Spleen (tissue), 11 donors: ENCODE measurements at regions not wholly inside any gene's neighbourhood (a gene's known extent, or its start where the extent isn't known, plus 50 kb on each side); places are given as distances from the start of the nearest gene placed in this dataset.

ENCODE experiments used
- DNase-seq: peaks from one replicate; pipeline ENCODE4 v3.0.0-alpha.2; 2020
- H3K27ac ChIP-seq, 8 donors: fragments of 200-600 bp; sonication (generic) in 7 of 8; 1 replicate in 4 of 8; 2 replicates in 4 of 8; pipeline versions ENCODE4 v1.5.0 to v1.8.0; 2016 to 2021; ENCODE audit warnings: inconsistent platforms in 4 of 8, mild to moderate bottlenecking in 4 of 8, moderate library complexity in 1 of 8
- H3K27me3 ChIP-seq, 7 donors: fragments of 200-600 bp; sonication (generic) in 6 of 7; replicated peaks in 1 of 7; 1 replicate in 4 of 7; 2 replicates in 3 of 7; pipeline versions ENCODE4 v1.5.0 to v1.8.0; 2016 to 2021; ENCODE audit warnings: inconsistent platforms in 3 of 7, mild to moderate bottlenecking in 1 of 7
- H3K36me3 ChIP-seq, 6 donors: fragments of 200-600 bp; sonication (generic) in 5 of 6; 1 replicate in 4 of 6; 2 replicates in 2 of 6; pipeline versions ENCODE4 v1.5.0 to v1.8.0; 2016 to 2021; ENCODE audit warnings: inconsistent platforms in 2 of 6
- H3K4me1 ChIP-seq, 6 donors: fragments of 200-600 bp; sonication (generic) in 5 of 6; 1 replicate in 3 of 6; 2 replicates in 3 of 6; pipeline versions ENCODE4 v1.5.0 to v1.8.0; 2016 to 2021; ENCODE audit warnings: inconsistent platforms in 3 of 6
- H3K4me3 ChIP-seq, 8 donors: fragments of 200-600 bp; sonication (generic) in 7 of 8; 1 replicate in 4 of 8; 2 replicates in 4 of 8; pipeline versions ENCODE4 v1.5.0 to v1.8.0; 2016 to 2021; ENCODE audit warnings: inconsistent platforms in 4 of 8, mild to moderate bottlenecking in 4 of 8, moderate library complexity in 2 of 8
- H3K9me3 ChIP-seq, 8 donors: fragments of 200-600 bp; sonication (generic) in 7 of 8; 1 replicate in 4 of 8; 2 replicates in 4 of 8; pipeline versions ENCODE4 v1.5.0 to v1.8.0; 2016 to 2021; ENCODE audit warnings: inconsistent platforms in 4 of 8
- CTCF ChIP-seq, 11 experiments: fragments of 200-600 bp in 7 of 11; fragments of 450-650 bp in 4 of 11; sonication (generic) in 4 of 11; IDR thresholded peaks in 8 of 11; conservative IDR thresholded peaks in 3 of 11; 1 replicate in 7 of 11; 2 replicates in 4 of 11; pipeline versions ENCODE4 v1.4.0 to v1.8.0; 2016 to 2021; ENCODE audit warnings: antibody characterized with exemption in 11 of 11, inconsistent platforms in 4 of 11, mild to moderate bottlenecking in 1 of 11
- POLR2A ChIP-seq, 3 donors: fragments of 450-650 bp; IDR thresholded peaks; one replicate each; pipeline ENCODE4 v1.5.1; 2017; ENCODE audit warnings: antibody characterized with exemption in 3 of 3, mild to moderate bottlenecking in 1 of 3
- POLR2AphosphoS5 ChIP-seq, 3 donors: sonication (generic); formaldehyde crosslinking; IDR thresholded peaks; one replicate each; pipeline ENCODE4 v1.5.1; 2017; ENCODE audit warnings: antibody characterized with exemption in 3 of 3
- WGBS, 5 donors: extraction: QIAGEN DNeasy Blood & Tissue Kit in 3 of 5; methylation state at CpG; one replicate each; pipeline versions ENCODE4 v1.1.5 to v1.1.7; 2013 to 2018; 5-methylcytosine and 5-hydroxymethylcytosine counted together
- intact Hi-C: fragments of 100-400 bp; cut with DNase I; formaldehyde crosslinking; loops from one replicate; pipeline ENCODE4 v1.15.0; 2023; ENCODE audit warnings: low total_unique reads
- donor health status: healthy with polysubstance abuse.
- donor health status: DM: no; HTN: no; CAD: no; lungs with moderate emphysema.
- donor health status: DM: no; HTN: no; CAD: no.
- donor health status: Bipolar disorder and iron deficiency.
- donor health status: healthy.
- donor health status: DM: no; HTN: no; CAD: no.
- donor health status: DM: yes; HTN: yes; CAD: no.

GRCh38 chr10:78449554-78449953 lies 415.9 kb downstream of the RPS24 start:
- TF ChIP-seq POLR2AphosphoS5 (IDR thresholded peaks at IDR 0.05) (no peak), CTCF (IDR thresholded peaks at IDR 0.05 in 8 of 11, conservative IDR thresholded peaks at IDR 0.05 in 3 of 11) (no peak), POLR2A (IDR thresholded peaks at IDR 0.05) (no peak)
- 83 to 90% (median 88%) methylated on average over 4 of the region's 4 CpGs for WGBS, 5 donors
- H3K27ac ChIP-seq = no peak overlapping the region
- H3K36me3 ChIP-seq = no peaks in the 10 kb centered on the region
- no peaks in the 10 kb centered on the region for H3K9me3 ChIP-seq
- H3K27me3 ChIP-seq = peaks cover 0 to 17% (median 0%) of the 10 kb centered on the region in 7 donors
- intact Hi-C loops = no loop called here
- DNase-seq = no peak
- H3K4me1 ChIP-seq = no peaks in the 10 kb centered on the region
- no peak overlapping the region for H3K4me3 ChIP-seq

- H3K36me3 ChIP-seq = no peaks in the 10 kb centered on the region
- DNase-seq = no peak
- 80 to 91% (median 90%) methylated on average over 3 of the region's 3 CpGs for WGBS, 5 donors
- no peaks in the 10 kb centered on the region for H3K9me3 ChIP-seq
- H3K27me3 ChIP-seq = peaks cover 0 to 17% (median 0%) of the 10 kb centered on the region in 7 donors
- TF ChIP-seq POLR2AphosphoS5 (IDR thresholded peaks at IDR 0.05) (no peak), POLR2A (IDR thresholded peaks at IDR 0.05) (no peak), CTCF (IDR thresholded peaks at IDR 0.05 in 8 of 11, conservative IDR thresholded peaks at IDR 0.05 in 3 of 11) (no peak)
- no peak overlapping the region for H3K27ac ChIP-seq
- H3K4me1 ChIP-seq = no peaks in the 10 kb centered on the region
- no peak overlapping the region for H3K4me3 ChIP-seq
- intact Hi-C loops = no loop called here
Observed at GRCh38 chr10:78450239-78450638, 416.6 kb downstream of the RPS24 start.

- Histone ChIP-seq H3K4me3 (no peak overlapping the region), H3K27me3 (peaks cover 0 to 14% (median 0%) of the 10 kb centered on the region in 7 donors), H3K4me1 (no peaks in the 10 kb centered on the region), H3K36me3 (no peaks in the 10 kb centered on the region), H3K27ac (no peak overlapping the region), H3K9me3 (no peaks in the 10 kb centered on the region)
- TF ChIP-seq POLR2AphosphoS5 (IDR thresholded peaks at IDR 0.05) (no peak), CTCF (IDR thresholded peaks at IDR 0.05 in 8 of 11, conservative IDR thresholded peaks at IDR 0.05 in 3 of 11) (no peak), POLR2A (IDR thresholded peaks at IDR 0.05) (no peak)
- DNase-seq = no peak
- 58 to 90% (median 83%) methylated on average over 6 of the region's 6 CpGs for WGBS, 5 donors
- intact Hi-C loops = no loop called here
Observed at GRCh38 chr10:78450807-78451485, 417.3 kb downstream of the RPS24 start.

GRCh38 chr10:78451592-78451991 lies 417.9 kb downstream of the RPS24 start:
- Histone ChIP-seq H3K27me3 (peaks cover 0 to 7% (median 0%) of the 10 kb centered on the region in 7 donors), H3K9me3 (no peaks in the 10 kb centered on the region), H3K36me3 (no peaks in the 10 kb centered on the region), H3K4me3 (no peak overlapping the region), H3K4me1 (no peaks in the 10 kb centered on the region), H3K27ac (no peak overlapping the region)
- TF ChIP-seq CTCF (IDR thresholded peaks at IDR 0.05 in 8 of 11, conservative IDR thresholded peaks at IDR 0.05 in 3 of 11) (no peak), POLR2A (IDR thresholded peaks at IDR 0.05) (no peak), POLR2AphosphoS5 (IDR thresholded peaks at IDR 0.05) (no peak)
- DNase-seq = peak; percentile 59
- intact Hi-C loops = no loop called here
- WGBS, 5 donors = 59 to 86% (median 80%) methylated on average over 7 to 10 of the region's 10 CpGs
